ENCODE measurements at regions not wholly inside any gene's neighbourhood (a gene's known extent, or its start where the extent isn't known, plus 50 kb on each side); places are given as distances from the start of the nearest gene placed in this dataset.

DNA sequence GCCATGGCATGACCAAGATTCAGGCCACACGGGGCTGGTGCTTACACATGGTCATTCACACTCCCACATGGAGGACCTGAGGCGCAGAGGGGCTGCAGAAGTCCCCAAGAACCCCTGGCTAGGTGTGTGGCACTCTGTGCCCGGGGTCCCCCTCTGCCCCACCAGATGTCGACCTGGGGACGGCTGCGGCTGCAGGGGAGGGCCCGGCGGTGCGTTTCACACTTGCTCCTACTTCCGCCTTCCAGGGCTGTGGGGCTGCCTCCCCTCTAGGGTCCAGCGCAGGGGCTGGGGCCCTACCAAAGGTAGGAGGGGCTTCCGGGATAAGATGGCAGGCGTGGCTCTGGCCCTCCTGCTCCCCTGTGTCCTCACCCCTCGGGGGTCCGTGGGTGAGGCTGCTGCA is 81.1 kb upstream of the SLCO4A1 start:
- no peak overlapping the region for H3K23ac ChIP-seq (ENCODE audit: low read depth, low read length)
- dilution Hi-C loops (cut with HindIII; ENCODE audit: low sequenced_read_pairs, unreplicated experiment) (no loop called here), intact Hi-C loops (cut with micrococcal nuclease) (no loop called here), in situ Hi-C loops (cut with MboI; ENCODE audit: low sequenced_read_pairs) (no loop called here)
- H3K4me1 ChIP-seq (ENCODE audit: control insufficient read depth, insufficient read depth, low read length): no peaks in the 10 kb centered on the region
- H2BK15ac ChIP-seq (ENCODE audit: low read depth, low read length): no peak overlapping the region
- H2AK5ac ChIP-seq (ENCODE audit: low read depth, low read length): no peak overlapping the region
- no peak overlapping the region for H4K5ac ChIP-seq (ENCODE audit: low read depth, low read length)
- peaks cover 65% of the 10 kb centered on the region for H3K27me3 ChIP-seq (ENCODE audit: control insufficient read depth, insufficient read depth, low read length)
- no peak overlapping the region for H3K27ac ChIP-seq (ENCODE audit: insufficient read depth, low read length)
- no TSS peak for BruUV-seq (replicated peaks)
- 0% methylated on average over 1 of the region's 15 CpGs; no CpG with 5 or more reads in 1 of the 2 experiments for WGBS, 2 experiments (ENCODE audit: extremely low coverage in 2 of 2, insufficient read length in 1 of 2)
- H3K4me2 ChIP-seq (ENCODE audit: low read depth, low read length): no peak overlapping the region
- H3K4me3 ChIP-seq (ENCODE audit: insufficient read depth, low read depth, low read length): no peak overlapping the region
- H3K9me1 ChIP-seq (ENCODE audit: insufficient read depth, low read length): no peaks in the 10 kb centered on the region
- H3K9me3 ChIP-seq (ENCODE audit: control insufficient read depth, insufficient read depth, low read length): no peaks in the 10 kb centered on the region
- no peak overlapping the region for H3K4ac ChIP-seq (ENCODE audit: low read depth, low read length)
- H2BK5ac ChIP-seq (ENCODE audit: low read depth, low read length, poor library complexity, severe bottlenecking): no peak overlapping the region
- no peak overlapping the region for H3K14ac ChIP-seq (replicated peaks; ENCODE audit: low read depth, low read length)
- H2BK120ac ChIP-seq (ENCODE audit: low read depth, low read length): no peak overlapping the region
- ATAC-seq (ENCODE audit: low read depth): no peak
- ChIA-PET POLR2A (ENCODE audit: unreplicated experiment) (no interaction called here), CTCF (no interaction called here)
- H2BK20ac ChIP-seq (ENCODE audit: low read depth, low read length): no peak overlapping the region
- no peak for DNase-seq
- no peaks in the 10 kb centered on the region for H3K36me3 ChIP-seq (ENCODE audit: control insufficient read depth, insufficient read depth, low read length)
- H2AFZ ChIP-seq (replicated peaks; ENCODE audit: low read length, poor library complexity): no peak overlapping the region
- H3K18ac ChIP-seq (ENCODE audit: low read depth, low read length): no peak overlapping the region
- H3K79me1 ChIP-seq (ENCODE audit: low read depth in 1 of 2, low read length in 2 of 2): no peaks in the 10 kb centered on the region
- TF ChIP-seq SMC3 (IDR thresholded peaks at IDR 0.05; ENCODE audit: low read depth, low read length) (no peak), RCOR1 (IDR thresholded peaks at IDR 0.05; ENCODE audit: insufficient replicate concordance, low read length) (no peak), NFE2L2 (IDR thresholded peaks at IDR 0.05; ENCODE audit: low read depth, low read length) (no peak), POLR2A (IDR thresholded peaks at IDR 0.05; ENCODE audit: low read depth, low read length) (no peak), BHLHE40 (IDR thresholded peaks at IDR 0.05; ENCODE audit: low read depth, low read length) (no peak), CHD1 (IDR thresholded peaks at IDR 0.05; ENCODE audit: low read depth, low read length) (no peak), MAFK (IDR thresholded peaks at IDR 0.05; ENCODE audit: low read depth, low read length) (no peak), RAD21 (IDR thresholded peaks at IDR 0.05; ENCODE audit: low read length) (no peak)
- TF ChIP-seq, protein P1, sequence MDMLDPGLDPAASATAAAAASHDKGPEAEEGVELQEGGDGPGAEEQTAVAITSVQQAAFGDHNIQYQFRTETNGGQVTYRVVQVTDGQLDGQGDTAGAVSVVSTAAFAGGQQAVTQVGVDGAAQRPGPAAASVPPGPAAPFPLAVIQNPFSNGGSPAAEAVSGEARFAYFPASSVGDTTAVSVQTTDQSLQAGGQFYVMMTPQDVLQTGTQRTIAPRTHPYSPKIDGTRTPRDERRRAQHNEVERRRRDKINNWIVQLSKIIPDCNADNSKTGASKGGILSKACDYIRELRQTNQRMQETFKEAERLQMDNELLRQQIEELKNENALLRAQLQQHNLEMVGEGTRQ (IDR thresholded peaks at IDR 0.05; ENCODE audit: low read depth, low read length): no peak
- TF ChIP-seq, protein P2, sequence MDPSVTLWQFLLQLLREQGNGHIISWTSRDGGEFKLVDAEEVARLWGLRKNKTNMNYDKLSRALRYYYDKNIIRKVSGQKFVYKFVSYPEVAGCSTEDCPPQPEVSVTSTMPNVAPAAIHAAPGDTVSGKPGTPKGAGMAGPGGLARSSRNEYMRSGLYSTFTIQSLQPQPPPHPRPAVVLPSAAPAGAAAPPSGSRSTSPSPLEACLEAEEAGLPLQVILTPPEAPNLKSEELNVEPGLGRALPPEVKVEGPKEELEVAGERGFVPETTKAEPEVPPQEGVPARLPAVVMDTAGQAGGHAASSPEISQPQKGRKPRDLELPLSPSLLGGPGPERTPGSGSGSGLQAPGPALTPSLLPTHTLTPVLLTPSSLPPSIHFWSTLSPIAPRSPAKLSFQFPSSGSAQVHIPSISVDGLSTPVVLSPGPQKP (IDR thresholded peaks at IDR 0.05; ENCODE audit: borderline replicate concordance, low read depth, low read length): no peak
- H3K56ac ChIP-seq (ENCODE audit: extremely low read depth, insufficient read depth, low read length): no peak overlapping the region
- no peak overlapping the region for H4K91ac ChIP-seq (ENCODE audit: insufficient read depth, low read depth, low read length)
- no peak overlapping the region for H4K8ac ChIP-seq (ENCODE audit: low read depth in 2 of 2, low read length in 2 of 2)
- no peak overlapping the region for H3K9ac ChIP-seq (ENCODE audit: low read depth, low read length)
- no peaks in the 10 kb centered on the region for H4K20me1 ChIP-seq (ENCODE audit: insufficient read depth, low read length)
- H2AK9ac ChIP-seq (replicated peaks; ENCODE audit: low read depth, low read length, poor library complexity): no peak overlapping the region

Data from IMR-90 (cell line).